Nucleus accumbens (tissue), 56 donors: ENCODE measurements at regions not wholly inside any gene's neighbourhood (a gene's known extent, or its start where the extent isn't known, plus 50 kb on each side); places are given as distances from the start of the nearest gene placed in this dataset.
"Not testable (repeated sequence)": the region's sequence is repeated elsewhere in the genome, so short reads cannot be mapped to it uniquely, and the experiment has no call there.

Source experiments
- DNase-seq, 56 donors: peaks; one replicate each; lab custom pipeline; 2025; lab: John Stamatoyannopoulos, UW

DNA sequence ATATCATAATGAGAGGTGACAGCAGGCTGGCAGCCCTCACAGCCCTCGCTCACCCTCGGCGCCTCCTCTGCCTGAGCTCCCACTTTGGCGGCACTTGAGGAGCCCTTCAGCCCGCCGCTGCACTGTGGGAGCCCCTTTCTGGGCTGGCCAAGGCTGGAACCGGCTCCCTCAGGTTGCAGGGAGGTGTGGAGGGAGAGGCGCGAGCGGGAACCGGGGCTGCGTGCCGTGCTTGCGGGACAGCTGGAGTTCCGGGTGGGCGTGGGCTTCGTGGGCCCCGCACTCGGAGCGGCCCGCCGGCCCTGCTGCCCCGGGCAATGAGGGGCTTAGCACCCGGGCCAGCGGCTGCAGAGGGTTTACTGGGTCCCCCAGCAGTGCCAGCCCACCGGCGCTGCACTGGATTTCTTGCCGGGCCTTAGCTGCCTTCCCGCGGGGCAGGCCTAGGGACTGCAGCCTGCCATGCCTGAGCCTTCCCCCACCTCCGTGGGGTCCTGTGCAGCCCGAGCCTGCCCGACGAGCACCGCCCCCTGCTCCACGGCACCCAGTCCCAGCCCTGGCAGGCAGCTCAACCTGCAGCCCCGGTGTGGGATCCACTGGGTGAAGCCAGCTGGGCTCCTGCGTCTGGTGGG is 147.7 kb downstream of the TLR4 start:
- DNase-seq: not testable (repeated sequence)

DNA sequence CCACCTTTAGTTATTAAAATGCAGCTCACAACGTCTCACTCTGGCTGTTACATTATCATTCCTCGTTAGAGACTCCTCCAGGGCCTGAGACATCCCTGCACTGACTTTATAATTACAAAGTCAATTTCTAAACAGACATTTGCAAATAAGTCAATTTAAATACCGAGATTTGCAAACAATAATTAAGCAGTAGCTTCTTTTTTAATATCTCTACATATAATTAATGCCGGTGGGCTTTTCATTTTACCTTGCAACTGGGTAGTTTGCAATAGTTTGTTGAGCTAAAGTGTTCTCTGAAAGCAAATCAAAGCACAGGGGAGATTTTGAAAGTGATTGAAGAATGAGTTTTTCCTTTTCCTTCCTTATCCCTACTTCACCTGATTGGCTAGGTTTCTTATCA is 154.4 kb downstream of the TLR4 start:
- DNase-seq: no peak

DNA sequence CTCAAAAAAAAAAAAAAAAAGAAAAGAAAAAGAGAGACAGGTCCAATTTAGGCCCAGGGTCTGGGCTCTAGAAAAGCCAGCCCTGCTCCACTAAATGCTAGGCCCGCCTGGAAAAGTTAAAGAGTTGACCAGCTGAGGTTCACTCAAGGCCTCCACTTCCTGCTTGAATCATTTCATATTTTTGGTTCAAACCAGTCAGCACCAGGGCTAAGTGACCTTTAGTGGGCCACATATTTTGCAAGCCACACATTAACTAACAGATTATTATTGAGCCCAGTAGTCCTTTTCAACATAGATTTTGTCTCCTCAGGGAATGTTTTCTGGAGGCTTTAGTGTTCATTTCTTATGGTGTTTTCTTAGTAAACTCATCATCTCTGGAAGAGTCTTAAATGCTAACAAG is 156.6 kb downstream of the TLR4 start:
- no peak for DNase-seq

DNA sequence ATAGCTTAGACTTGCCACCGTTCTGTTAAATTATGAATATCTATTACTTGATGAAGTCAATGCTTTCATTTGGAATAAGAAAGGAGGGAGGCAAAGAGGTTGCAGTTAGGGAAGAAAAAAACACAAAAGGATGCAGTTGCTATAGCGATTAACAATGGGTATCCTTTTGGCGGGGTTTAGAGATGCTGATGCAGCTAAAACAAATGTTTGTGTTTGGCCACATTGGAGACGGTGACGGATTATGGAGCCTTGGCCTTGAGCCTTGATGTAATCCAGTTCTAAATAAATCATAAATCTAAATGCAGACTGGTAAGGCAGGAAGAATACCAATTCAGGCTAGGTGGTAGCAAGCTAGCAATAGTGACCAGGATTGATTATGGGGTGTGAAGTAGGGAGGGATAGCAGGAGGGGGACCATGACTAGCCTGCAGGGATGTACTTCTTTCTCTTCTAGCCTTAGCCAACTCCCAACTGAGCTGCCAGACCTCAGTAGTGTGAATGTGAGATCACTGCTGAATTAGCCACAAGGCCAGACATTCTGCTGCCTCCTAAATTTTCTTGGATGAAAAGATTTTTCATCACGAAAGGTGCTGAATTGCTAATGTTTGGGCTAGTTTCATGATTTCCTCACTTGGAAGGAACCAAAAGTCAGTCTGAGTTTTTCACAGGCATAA is 160.3 kb downstream of the TLR4 start:
- DNase-seq: no peak

DNA sequence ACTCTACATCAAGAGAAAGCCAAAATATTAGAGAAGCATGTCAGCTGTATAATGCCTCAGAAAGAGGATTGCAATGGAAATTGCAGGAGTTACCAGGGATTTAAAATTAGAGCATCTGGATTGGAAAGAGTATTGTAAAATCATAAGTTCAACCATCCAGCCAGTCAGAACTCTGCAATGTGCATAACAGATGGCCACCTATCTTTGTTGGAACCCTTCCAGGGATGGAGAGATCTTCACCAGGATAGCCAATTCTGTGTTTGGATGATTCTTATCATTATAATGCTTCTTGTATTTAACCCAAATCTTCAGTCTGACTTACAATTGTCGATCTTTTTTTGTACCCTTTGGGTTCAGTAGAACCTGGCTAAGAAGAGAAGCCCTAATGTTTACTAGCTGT is 164.4 kb downstream of the TLR4 start:
- DNase-seq: no peak

DNA sequence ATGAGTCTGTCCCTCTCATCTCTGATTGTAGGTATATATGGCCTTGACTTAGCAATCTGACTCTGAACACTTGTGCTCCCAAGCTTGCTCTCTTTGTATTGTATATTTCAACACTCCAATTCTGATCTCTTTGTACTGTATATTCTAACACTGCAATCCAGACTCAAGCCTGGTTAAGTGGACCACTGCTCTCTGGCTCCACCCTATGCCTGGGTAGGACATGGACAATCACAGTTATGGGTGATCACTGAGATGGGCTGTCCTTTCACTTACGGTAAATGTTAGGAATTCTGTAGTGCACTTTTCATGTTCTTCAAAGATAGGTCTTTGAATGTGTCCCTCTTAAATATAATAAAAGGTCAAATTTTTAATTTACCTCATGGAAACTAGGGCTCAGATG is 165.1 kb downstream of the TLR4 start:
- DNase-seq: no peak

DNA sequence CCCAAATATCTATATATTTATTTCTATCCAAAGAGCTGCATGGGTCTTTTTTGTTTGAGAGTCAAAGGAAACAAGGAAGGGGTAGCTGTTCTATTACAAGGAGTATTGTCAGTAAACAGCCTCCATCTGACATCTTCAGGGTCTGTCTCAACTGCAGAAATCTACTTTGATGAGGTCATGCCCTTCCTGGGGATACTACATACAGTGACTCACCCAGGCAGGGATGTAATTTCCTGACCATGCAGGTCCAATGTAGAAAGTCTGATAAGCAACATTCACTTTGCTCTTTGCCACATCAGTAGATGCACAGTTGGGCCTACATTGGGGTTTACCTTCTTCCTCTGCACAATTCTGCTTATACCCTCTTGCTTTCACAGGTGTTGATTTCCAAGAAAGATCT is 165.5 kb downstream of the TLR4 start:
- DNase-seq: no peak

DNA sequence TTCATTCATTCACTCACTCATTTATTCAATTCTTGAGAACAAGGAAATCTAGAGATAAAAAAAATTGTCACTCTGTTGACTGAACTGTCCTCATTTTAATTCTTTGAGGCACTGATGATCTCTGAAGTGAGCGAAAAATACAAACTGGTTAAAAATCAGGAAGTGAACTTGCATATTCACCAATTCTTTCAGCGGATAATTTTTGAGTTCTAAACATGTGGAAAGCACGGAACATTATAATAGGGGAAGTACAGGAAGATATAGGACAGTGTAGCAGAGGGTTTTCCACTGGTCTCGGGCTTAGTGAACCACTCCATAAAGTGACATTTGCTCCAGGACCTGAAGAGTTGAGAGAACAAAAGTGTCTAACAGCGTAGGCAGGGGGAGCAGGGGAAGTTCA is 169.5 kb downstream of the TLR4 start:
- no peak for DNase-seq

DNA sequence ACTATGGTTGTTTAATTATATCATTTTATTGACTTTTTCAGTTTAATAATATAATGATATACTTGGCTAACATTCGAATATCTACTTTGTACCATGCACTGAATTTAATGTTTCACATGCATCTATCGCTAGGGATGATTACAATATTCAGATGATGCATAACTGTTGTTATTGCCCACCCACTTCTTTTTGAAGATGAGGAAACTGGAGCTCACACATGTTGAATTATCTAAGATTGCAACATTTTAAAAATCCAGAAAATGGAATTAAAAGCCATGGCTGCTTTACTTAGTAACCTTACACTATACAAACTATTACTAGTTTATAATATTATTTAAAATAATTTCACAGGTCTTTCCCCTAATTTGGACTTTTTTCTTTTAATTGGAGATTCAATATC is 171.7 kb downstream of the TLR4 start:
- DNase-seq: no peak

DNA sequence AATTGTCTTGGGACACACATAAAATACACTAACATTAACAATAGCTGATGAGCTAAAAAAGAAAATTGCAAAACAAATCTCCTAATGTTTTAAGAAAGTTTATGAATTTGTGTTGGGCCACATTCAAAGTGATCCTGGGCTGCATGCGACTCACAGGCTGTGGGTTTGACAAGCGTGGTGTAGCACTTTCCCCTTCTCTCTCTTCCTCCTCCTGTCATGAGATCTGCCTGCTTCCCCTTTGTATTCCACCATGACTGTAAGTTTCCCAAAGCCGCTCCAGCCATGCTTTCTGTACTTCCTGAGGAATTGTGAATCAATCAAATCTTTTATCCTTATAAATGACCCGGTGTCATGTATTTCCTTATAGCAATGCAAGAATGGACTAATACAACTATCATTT is 178.0 kb downstream of the TLR4 start:
- no peak for DNase-seq

DNA sequence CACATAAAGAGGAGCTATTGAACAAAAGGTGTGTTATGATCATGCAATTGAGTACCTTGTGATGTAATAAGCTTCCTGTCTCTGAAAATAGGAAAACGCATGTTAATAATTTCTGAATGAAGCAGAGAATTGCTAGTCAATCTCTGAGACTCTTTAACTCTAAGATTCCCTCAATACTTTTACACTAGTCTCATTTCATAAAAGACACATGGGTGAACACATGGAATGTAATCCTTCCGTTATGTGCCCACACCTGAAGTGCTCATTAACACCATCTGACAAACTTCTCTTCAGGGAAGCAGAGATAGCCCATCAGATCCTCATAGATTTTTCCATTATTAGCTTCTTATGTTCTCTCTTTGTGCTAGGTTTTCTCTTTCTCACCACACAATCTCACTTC is 182.4 kb downstream of the TLR4 start:
- no peak for DNase-seq

DNA sequence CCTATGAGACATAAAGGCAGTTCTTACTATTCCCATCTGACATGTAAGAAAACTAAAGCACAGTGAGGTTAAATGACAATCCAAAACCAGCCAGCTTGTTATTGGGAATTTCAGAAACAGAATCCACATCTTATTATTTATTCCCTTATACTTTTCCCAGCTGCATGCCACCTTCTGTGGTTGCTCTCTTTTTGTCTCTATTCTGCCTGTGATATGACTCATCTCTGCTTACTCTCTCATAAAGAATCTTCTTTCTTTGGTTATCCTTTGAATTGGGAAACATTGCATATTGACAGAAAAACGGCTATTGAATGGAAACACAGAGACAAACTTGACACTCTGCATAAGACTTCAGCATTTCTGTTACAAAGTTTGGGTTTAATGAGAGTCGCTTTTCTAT is 183.2 kb downstream of the TLR4 start:
- no peak for DNase-seq

DNA sequence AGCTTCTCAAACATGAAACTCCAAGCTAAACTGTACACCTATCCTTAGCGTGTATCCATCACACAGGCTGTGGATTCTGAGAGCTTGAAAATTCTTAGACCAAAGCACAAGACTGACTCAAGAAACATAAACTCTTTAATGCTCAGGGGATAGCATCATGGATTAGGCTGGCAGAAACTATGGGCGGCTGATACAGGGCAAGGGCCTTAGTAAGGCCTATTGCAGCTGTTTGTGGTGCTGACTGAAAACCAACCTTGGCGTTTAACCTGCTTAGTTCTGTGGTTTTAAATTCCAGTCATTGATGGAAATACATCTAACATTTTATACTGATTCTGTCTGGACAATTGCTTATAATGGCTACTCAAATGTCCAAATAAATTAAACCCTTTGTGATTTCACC is 183.7 kb downstream of the TLR4 start:
- DNase-seq: no peak

DNA sequence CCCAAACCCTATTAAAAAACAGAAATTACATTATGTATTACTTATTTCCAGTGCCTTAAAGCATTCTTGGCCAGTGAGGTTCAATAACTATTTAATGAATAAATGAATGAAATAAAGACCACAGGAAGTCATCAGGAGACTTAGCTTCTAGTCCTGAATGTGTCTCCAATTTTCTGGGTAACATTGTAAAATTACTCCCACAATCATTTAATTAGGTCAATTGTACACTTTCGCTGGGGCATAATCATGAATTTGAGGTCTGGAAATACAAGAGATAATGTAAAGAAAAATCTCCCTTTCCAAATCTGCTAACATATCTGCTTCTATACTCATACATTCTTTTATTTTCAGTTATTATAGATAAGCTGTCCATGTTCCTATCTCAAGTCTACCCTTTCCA is 199.2 kb downstream of the TLR4 start:
- no peak for DNase-seq

DNA sequence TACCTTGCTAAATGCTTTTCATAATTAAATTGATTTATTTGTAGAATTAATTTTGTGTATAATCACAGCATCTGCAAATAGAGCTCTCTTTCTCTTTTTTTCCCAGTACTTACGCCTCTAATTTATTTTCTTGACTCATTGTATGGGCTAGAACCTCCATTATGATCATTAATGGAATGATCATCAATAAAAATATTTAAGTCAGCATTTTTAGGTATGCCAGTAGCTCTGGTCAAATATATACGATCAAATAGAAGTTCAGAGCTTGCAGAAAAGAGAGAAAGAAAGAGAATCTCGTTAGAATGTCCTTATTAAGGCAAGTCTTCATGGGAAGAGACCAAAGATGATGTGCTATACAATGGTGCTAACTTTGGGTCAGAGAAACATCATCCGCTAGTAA is 202.6 kb downstream of the TLR4 start:
- DNase-seq: no peak

DNA sequence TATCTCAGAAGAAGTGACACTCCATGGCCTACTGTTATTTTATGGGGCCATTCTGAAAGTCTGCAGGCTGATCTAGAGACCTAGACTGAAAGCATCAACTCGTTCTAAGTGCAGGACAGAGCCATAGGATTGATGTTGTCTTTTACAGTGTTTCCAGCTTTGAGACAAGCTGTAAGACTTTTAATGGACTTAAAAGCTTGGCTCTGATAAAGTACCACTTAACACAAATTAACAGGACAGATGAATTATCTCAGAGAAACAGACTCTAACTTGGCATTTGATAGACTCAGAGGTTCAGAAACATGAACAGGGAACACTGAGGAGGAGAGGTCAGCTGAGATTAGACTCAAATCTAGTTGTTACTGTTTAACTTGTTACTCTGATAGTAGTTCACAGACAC is 203.2 kb downstream of the TLR4 start:
- no peak for DNase-seq

DNA sequence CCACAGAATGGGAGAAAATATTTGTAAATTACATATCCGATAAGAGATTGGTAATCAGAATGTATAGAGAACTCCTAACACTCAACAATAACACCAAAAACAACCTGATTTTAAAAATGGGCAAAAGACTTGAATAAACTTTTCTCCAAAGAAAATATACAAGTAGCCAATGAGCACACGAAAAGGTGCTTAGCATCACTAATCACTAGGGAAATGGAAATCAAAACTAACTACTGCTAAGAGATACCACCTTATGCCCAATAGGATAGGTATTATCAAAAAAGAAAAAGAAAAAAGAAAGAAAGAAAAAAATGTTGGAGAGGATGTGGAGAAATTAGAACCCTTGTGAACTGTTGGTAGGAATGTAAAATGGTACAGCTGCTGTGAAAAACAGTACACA is 212.1 kb downstream of the TLR4 start:
- no peak for DNase-seq

DNA sequence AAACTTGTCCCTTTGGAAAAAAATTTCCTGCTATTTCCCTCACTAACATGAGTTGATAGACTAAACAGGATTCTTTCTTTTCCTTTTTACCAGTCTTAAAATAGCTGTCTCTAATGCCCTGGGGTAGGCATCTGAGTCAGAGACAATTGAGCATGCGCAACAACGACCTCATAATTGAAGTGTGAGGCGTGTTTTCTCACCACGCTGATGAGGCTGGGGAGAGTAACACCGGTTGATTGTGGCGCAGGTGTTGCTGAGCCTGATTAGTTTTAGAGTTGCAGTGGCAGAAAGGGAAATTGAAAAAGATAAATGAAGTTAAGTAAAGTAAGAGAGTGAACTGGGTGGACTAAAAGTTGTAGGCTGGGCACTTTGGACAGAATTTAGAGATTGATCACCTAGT is 213.7 kb downstream of the TLR4 start:
- DNase-seq: peak in 8 of 56 donors; percentile 0 to 35 (median 8)

DNA sequence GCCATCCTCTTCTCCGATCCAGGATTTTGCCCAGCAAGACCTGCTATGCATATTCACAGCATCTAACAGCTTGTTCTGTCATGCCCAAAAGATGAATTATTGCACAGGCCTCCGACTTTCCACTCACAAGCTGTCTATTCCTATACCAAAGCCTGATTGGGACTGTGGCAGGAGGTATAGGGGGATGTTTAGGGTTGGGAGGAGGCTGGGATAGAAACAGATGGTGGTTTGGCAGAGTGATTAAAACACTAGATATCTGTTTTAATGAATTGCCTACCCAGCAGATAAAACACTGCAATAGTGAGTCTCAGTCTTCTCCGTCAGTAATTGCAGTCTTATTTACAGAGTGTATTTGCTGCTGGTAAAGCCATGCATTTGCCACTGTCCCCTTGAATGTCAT is 215.3 kb downstream of the TLR4 start:
- no peak for DNase-seq

DNA sequence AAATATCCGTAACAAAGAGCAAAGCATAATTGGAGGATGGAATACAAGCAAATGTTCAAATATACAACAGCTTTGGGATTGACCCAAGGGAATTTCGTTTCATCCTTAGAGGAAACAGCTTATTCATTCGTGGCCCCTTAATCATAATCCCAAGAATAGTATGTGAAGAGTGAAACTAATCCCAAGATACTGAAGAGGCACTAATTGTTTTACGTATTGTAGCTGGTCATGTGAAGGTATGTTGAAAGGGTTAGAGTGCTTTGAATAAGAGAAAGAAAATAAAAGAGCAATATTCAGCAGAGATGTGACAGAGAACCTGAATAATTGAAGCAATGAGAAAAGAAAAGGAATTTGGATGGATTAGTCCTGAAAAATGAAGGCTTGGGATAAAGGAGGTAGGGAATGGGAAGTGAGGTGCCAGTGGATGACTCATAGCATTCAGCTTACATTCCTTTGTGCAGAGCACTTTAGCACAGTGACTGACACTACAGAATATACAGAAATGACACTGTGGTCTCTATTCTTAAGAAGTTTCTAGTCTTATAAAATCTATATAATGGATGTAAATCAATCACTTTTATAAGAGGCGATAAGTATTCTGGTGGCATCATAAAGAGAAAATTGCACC is 221.9 kb downstream of the TLR4 start:
- DNase-seq: no peak

DNA sequence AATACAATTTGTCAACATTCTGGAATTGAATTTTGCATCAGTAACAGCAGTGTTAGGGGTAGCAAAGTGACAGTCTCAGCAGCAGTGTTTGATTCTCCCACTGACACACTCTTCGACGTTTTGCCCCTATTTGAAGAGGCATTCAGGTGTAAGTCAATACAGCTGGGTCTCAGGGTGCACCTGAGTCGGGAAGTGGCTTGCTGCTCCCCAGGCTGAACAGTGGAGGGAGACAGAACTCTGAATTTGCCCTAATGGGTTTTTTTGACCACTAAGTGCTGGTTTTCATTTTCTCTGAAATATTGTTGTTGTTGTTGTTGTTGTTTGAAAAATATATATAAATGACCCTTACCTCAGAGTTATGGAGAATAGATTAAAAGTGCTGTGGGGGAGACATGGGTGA is 223.2 kb downstream of the TLR4 start:
- DNase-seq: peak in 1 of 56 donors; percentile 1

DNA sequence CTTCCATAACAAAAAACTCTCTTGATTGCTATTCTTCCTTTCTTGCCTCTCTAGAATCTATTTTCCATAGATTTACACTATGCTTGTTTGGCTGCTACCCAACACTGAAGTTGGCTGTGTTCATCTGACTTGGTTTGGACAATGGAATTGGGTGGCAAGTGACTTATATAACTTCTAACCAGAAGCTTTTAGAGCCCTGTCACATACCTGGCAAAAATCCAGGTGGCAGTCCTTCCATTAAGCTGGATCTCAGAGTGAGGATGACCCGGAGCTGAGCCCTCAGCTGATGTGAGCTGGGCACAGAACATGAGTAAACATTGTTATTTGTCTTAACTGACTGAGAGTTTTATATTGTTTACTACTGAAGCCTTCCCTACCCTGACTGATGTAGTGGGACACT is 225.7 kb downstream of the TLR4 start:
- peak in 5 of 56 donors; percentile 1 to 53 (median 11) for DNase-seq
